Stimulated activated naive B cell treated with anti-CD40 and anti-IgM and Interleukin-4, amounts not matched to agents 10 μg/mL and 1 μg/mL and 100 μg/mL, for 72 hours (primary cell): ENCODE measurements at regions not wholly inside any gene's neighbourhood (a gene's known extent, or its start where the extent isn't known, plus 50 kb on each side); places are given as distances from the start of the nearest gene placed in this dataset.
"Not testable (repeated sequence)": the region's sequence is repeated elsewhere in the genome, so short reads cannot be mapped to it uniquely, and the experiment has no call there.

ENCODE experiments used
- ATAC-seq, 2 donors: fragments of 150-1000 bp; cut with Tn5 transposase; replicated peaks; 2 replicates each; pipeline ENCODE4 v1.10.0; 2021; ENCODE audit warnings: moderate library complexity in 1 of 2
- DNase-seq: peaks from one replicate; pipeline ENCODE4 v3.0.0; 2021
- H3K27ac Mint-ChIP-seq: one replicate; pipeline ENCODE4 v1.8.0; 2022; ENCODE audit warnings: mild to moderate bottlenecking, mixed read lengths
- H3K27me3 Mint-ChIP-seq, 2 donors: one replicate each; pipeline ENCODE4 v1.8.0; 2022; ENCODE audit warnings: mixed read lengths in 2 of 2
- H3K36me3 Mint-ChIP-seq, 2 donors: one replicate each; pipeline ENCODE4 v1.8.0; 2022; ENCODE audit warnings: mixed read lengths in 2 of 2, mild to moderate bottlenecking in 1 of 2
- H3K4me1 Mint-ChIP-seq, 2 donors: one replicate each; pipeline ENCODE4 v1.8.0; 2022; ENCODE audit warnings: mixed read lengths in 2 of 2, mild to moderate bottlenecking in 1 of 2
- H3K4me3 Mint-ChIP-seq, 2 donors: one replicate each; pipeline ENCODE4 v1.8.0; 2022; ENCODE audit warnings: mild to moderate bottlenecking in 2 of 2, mixed read lengths in 2 of 2, moderate library complexity in 1 of 2
- H3K9me3 Mint-ChIP-seq, 2 donors: one replicate each; pipeline ENCODE4 v1.8.0; 2022; ENCODE audit warnings: mixed read lengths in 2 of 2, mild to moderate bottlenecking in 1 of 2

GRCh38 chrX:94204524-94204923, 530.5 kb downstream of the FAM133A start:
- H3K27me3 Mint-ChIP-seq: no peaks in the 10 kb centered on the region
- no peaks in the 10 kb centered on the region for H3K36me3 Mint-ChIP-seq
- H3K9me3 Mint-ChIP-seq: peaks cover 0 to 3% of the 10 kb centered on the region in 2 donors
- no peaks in the 10 kb centered on the region for H3K4me1 Mint-ChIP-seq
- no peak overlapping the region for H3K4me3 Mint-ChIP-seq
- H3K27ac Mint-ChIP-seq: no peak overlapping the region
- ATAC-seq: no peak
- no peak for DNase-seq

- H3K4me3 Mint-ChIP-seq: no peak overlapping the region
- DNase-seq (no peak), ATAC-seq (no peak)
- no peaks in the 10 kb centered on the region for H3K27me3 Mint-ChIP-seq
- no peaks in the 10 kb centered on the region for H3K36me3 Mint-ChIP-seq
- H3K9me3 Mint-ChIP-seq: no peaks in the 10 kb centered on the region
- no peak overlapping the region for H3K27ac Mint-ChIP-seq
- no peaks in the 10 kb centered on the region for H3K4me1 Mint-ChIP-seq
Measured at GRCh38 chrX:94216738-94217137, 542.7 kb downstream of the FAM133A start.

- H3K27ac Mint-ChIP-seq: no peak overlapping the region
- no peak overlapping the region for H3K4me3 Mint-ChIP-seq
- no peaks in the 10 kb centered on the region for H3K9me3 Mint-ChIP-seq
- H3K36me3 Mint-ChIP-seq: no peaks in the 10 kb centered on the region
- ATAC-seq: no peak
- H3K27me3 Mint-ChIP-seq: no peaks in the 10 kb centered on the region
- DNase-seq: no peak
- H3K4me1 Mint-ChIP-seq: no peaks in the 10 kb centered on the region
Measured at GRCh38 chrX:94252211-94252610, 578.2 kb downstream of the FAM133A start.

- DNase-seq: no peak
- no peaks in the 10 kb centered on the region for H3K4me1 Mint-ChIP-seq
- H3K9me3 Mint-ChIP-seq: peaks cover 1 to 5% of the 10 kb centered on the region in 2 donors
- no peak for ATAC-seq
- H3K27ac Mint-ChIP-seq: no peak overlapping the region
- no peaks in the 10 kb centered on the region for H3K36me3 Mint-ChIP-seq
- no peaks in the 10 kb centered on the region for H3K27me3 Mint-ChIP-seq
- H3K4me3 Mint-ChIP-seq: no peak overlapping the region
Measured at GRCh38 chrX:94256396-94256795, 582.4 kb downstream of the FAM133A start.

GRCh38 chrX:94265323-94265722, 591.3 kb downstream of the FAM133A start:
- Mint-ChIP-seq H3K9me3 (peaks cover 1 to 13% of the 10 kb centered on the region in 2 donors), H3K27ac (no peak overlapping the region), H3K4me3 (no peak overlapping the region), H3K27me3 (no peaks in the 10 kb centered on the region), H3K4me1 (no peaks in the 10 kb centered on the region), H3K36me3 (no peaks in the 10 kb centered on the region)
- ATAC-seq (no peak), DNase-seq (no peak)

GRCh38 chrX:94288325-94288724, 614.3 kb downstream of the FAM133A start:
- no peak overlapping the region for H3K27ac Mint-ChIP-seq
- DNase-seq: no peak
- H3K9me3 Mint-ChIP-seq: peaks cover 0 to 5% of the 10 kb centered on the region in 2 donors
- no peak for ATAC-seq
- H3K27me3 Mint-ChIP-seq: no peaks in the 10 kb centered on the region
- no peaks in the 10 kb centered on the region for H3K4me1 Mint-ChIP-seq
- no peaks in the 10 kb centered on the region for H3K36me3 Mint-ChIP-seq
- H3K4me3 Mint-ChIP-seq: no peak overlapping the region

- Mint-ChIP-seq H3K4me1 (no peaks in the 10 kb centered on the region), H3K36me3 (no peaks in the 10 kb centered on the region), H3K4me3 (no peak overlapping the region), H3K9me3 (peaks cover 0 to 5% of the 10 kb centered on the region in 2 donors), H3K27ac (no peak overlapping the region), H3K27me3 (no peaks in the 10 kb centered on the region)
- DNase-seq: no peak
- ATAC-seq: no peak
Measured at GRCh38 chrX:94288972-94289371, 615.0 kb downstream of the FAM133A start.

- ATAC-seq (no peak), DNase-seq (no peak)
- Mint-ChIP-seq H3K36me3 (no peaks in the 10 kb centered on the region), H3K4me3 (no peak overlapping the region), H3K27ac (no peak overlapping the region), H3K27me3 (no peaks in the 10 kb centered on the region), H3K4me1 (no peaks in the 10 kb centered on the region), H3K9me3 (peaks cover 3 to 18% of the 10 kb centered on the region in 2 donors)
Measured at GRCh38 chrX:94302446-94302845, 628.4 kb downstream of the FAM133A start.

GRCh38 chrX:94329182-94329581, 655.2 kb downstream of the FAM133A start:
- no peaks in the 10 kb centered on the region for H3K9me3 Mint-ChIP-seq

GRCh38 chrX:94341730-94342129, 667.7 kb downstream of the FAM133A start:
- H3K27me3 Mint-ChIP-seq, H3K4me3 Mint-ChIP-seq, DNase-seq, H3K4me1 Mint-ChIP-seq, H3K36me3 Mint-ChIP-seq, H3K27ac Mint-ChIP-seq, H3K9me3 Mint-ChIP-seq, ATAC-seq: not testable (repeated sequence)

More at GRCh38 chrX:94329182-94329581, 655.2 kb downstream of the FAM133A start:
- Mint-ChIP-seq H3K4me1 (no peaks in the 10 kb centered on the region), H3K4me3 (no peak overlapping the region), H3K27ac (no peak overlapping the region), H3K36me3 (no peaks in the 10 kb centered on the region), H3K27me3 (no peaks in the 10 kb centered on the region)
- no peak for DNase-seq
- no peak for ATAC-seq

GRCh38 chrX:94361241-94361640, 687.2 kb downstream of the FAM133A start:
- no peaks in the 10 kb centered on the region for H3K9me3 Mint-ChIP-seq
- DNase-seq (no peak), ATAC-seq (no peak)
- H3K27me3 Mint-ChIP-seq: no peaks in the 10 kb centered on the region
- H3K4me1 Mint-ChIP-seq: no peaks in the 10 kb centered on the region
- H3K4me3 Mint-ChIP-seq: no peak overlapping the region
- H3K36me3 Mint-ChIP-seq: no peaks in the 10 kb centered on the region
- no peak overlapping the region for H3K27ac Mint-ChIP-seq

- ATAC-seq: no peak
- H3K4me3 Mint-ChIP-seq: no peak overlapping the region
Measured at GRCh38 chrX:94365736-94366135, 691.7 kb downstream of the FAM133A start.

GRCh38 chrX:94366616-94367015, 692.6 kb downstream of the FAM133A start:
- DNase-seq (no peak), ATAC-seq (no peak)
- Mint-ChIP-seq H3K27me3 (no peaks in the 10 kb centered on the region), H3K4me1 (no peaks in the 10 kb centered on the region), H3K27ac (no peak overlapping the region), H3K9me3 (peaks cover 0 to 3% of the 10 kb centered on the region in 2 donors), H3K4me3 (no peak overlapping the region), H3K36me3 (no peaks in the 10 kb centered on the region)

More at GRCh38 chrX:94365736-94366135, 691.7 kb downstream of the FAM133A start:
- Mint-ChIP-seq H3K27ac (no peak overlapping the region), H3K27me3 (no peaks in the 10 kb centered on the region), H3K36me3 (no peaks in the 10 kb centered on the region), H3K4me1 (no peaks in the 10 kb centered on the region), H3K9me3 (peaks cover 0 to 3% of the 10 kb centered on the region in 2 donors)
- no peak for DNase-seq

- Mint-ChIP-seq H3K36me3 (no peaks in the 10 kb centered on the region), H3K4me3 (no peak overlapping the region), H3K27me3 (no peaks in the 10 kb centered on the region), H3K9me3 (peaks cover 4 to 11% of the 10 kb centered on the region in 2 donors), H3K27ac (no peak overlapping the region), H3K4me1 (no peaks in the 10 kb centered on the region)
- DNase-seq (no peak), ATAC-seq (no peak)
Measured at GRCh38 chrX:94389044-94389443, 715.0 kb downstream of the FAM133A start.

GRCh38 chrX:94400488-94400887, 726.5 kb downstream of the FAM133A start:
- H3K4me3 Mint-ChIP-seq: no peak overlapping the region
- peaks cover 1 to 3% of the 10 kb centered on the region in 2 donors for H3K9me3 Mint-ChIP-seq
- no peak overlapping the region for H3K27ac Mint-ChIP-seq
- DNase-seq (no peak), ATAC-seq (no peak)
- no peaks in the 10 kb centered on the region for H3K27me3 Mint-ChIP-seq
- H3K4me1 Mint-ChIP-seq: no peaks in the 10 kb centered on the region
- no peaks in the 10 kb centered on the region for H3K36me3 Mint-ChIP-seq

- H3K27ac Mint-ChIP-seq: no peak overlapping the region
- no peaks in the 10 kb centered on the region for H3K27me3 Mint-ChIP-seq
- DNase-seq: no peak
- ATAC-seq: no peak
- H3K36me3 Mint-ChIP-seq: no peaks in the 10 kb centered on the region
- peaks cover 1 to 3% of the 10 kb centered on the region in 2 donors for H3K9me3 Mint-ChIP-seq
- H3K4me1 Mint-ChIP-seq: no peaks in the 10 kb centered on the region
- no peak overlapping the region for H3K4me3 Mint-ChIP-seq
Measured at GRCh38 chrX:94401426-94401825, 727.4 kb downstream of the FAM133A start.
